ENCODE measurements at regions not wholly inside any gene's neighbourhood (a gene's known extent, or its start where the extent isn't known, plus 50 kb on each side); places are given as distances from the start of the nearest gene placed in this dataset.

DNA sequence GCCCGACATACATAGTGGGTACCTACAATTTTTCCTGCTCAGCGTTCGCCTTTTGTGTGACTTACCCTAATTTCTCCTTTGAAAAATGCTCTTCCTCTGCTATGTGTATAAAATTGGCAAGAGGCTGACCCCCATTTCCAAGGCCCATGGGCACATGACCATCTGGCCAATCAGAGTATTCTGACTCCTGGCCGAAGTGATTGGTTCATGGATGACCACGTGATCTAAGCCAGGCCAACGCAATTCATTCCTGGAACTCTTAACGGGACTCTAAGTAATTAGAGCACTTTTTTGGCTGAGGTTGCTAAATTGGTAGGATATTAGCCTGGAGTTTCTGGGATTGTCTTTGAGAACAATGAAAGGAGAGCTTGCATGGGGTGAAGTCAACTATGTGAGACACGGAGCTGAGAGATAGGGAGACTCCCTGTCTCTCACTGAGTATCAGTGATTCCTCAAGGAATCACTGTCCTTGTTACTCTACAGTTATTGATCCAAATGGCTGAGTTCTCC, 110.1 kb upstream of the TBX3 start:
- no peak for DNase-seq (ENCODE audit: low read depth)
- TF ChIP-seq, protein P1, sequence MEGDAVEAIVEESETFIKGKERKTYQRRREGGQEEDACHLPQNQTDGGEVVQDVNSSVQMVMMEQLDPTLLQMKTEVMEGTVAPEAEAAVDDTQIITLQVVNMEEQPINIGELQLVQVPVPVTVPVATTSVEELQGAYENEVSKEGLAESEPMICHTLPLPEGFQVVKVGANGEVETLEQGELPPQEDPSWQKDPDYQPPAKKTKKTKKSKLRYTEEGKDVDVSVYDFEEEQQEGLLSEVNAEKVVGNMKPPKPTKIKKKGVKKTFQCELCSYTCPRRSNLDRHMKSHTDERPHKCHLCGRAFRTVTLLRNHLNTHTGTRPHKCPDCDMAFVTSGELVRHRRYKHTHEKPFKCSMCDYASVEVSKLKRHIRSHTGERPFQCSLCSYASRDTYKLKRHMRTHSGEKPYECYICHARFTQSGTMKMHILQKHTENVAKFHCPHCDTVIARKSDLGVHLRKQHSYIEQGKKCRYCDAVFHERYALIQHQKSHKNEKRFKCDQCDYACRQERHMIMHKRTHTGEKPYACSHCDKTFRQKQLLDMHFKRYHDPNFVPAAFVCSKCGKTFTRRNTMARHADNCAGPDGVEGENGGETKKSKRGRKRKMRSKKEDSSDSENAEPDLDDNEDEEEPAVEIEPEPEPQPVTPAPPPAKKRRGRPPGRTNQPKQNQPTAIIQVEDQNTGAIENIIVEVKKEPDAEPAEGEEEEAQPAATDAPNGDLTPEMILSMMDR (IDR thresholded peaks at IDR 0.05; ENCODE audit: control insufficient read depth, extremely low read depth, insufficient read depth), result no peak
- no peak overlapping the region for H3K4me3 ChIP-seq (ENCODE audit: low read depth, low read length)

DNA sequence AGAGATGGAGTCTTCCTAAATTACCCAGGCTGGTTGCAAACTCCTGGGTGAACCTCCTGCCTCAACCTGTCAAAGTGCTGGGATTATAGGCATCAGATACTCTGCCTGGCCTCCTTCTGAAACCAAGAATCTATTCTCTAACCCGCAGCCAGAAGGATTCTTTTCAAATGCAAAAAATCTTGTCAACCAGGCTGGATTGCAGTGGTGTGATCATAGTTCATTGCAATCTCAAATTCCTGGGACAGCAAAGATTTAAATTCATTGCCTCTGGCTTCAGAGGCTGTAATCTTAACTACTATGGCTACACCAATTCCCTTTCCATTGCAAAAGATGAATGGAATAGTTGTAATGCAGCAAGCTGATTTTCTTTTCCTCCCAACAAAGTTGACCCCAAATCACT, 106.3 kb upstream of the TBX3 start:
- no peak overlapping the region for H3K4me3 ChIP-seq (ENCODE audit: low read depth, low read length)
- DNase-seq (ENCODE audit: low read depth), result no peak
- TF ChIP-seq, protein P1 (IDR thresholded peaks at IDR 0.05; ENCODE audit: control insufficient read depth, extremely low read depth, insufficient read depth), result no peak

DNA sequence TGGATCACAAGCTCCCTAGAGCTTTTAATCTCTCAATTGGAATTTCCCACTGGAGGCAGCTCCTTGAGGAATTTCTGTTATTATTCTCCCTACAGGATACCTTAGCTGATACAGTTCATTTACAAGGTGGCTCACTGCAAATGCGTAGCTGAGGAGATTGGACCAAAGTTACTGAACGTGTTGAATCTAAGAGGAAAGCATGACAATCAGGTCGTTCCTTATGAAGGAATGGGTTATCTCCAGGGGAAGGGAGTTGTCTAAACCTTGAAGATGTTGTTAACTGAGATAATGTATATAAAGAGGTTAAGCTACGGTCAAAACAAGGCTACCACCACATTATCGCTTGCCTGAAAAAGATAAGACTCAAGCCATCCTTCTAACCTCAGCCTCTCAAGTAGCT, 105.8 kb upstream of the TBX3 start:
- no peak overlapping the region for H3K4me3 ChIP-seq (ENCODE audit: low read depth, low read length)
- TF ChIP-seq, protein P1 (IDR thresholded peaks at IDR 0.05; ENCODE audit: control insufficient read depth, extremely low read depth, insufficient read depth), result no peak

DNA sequence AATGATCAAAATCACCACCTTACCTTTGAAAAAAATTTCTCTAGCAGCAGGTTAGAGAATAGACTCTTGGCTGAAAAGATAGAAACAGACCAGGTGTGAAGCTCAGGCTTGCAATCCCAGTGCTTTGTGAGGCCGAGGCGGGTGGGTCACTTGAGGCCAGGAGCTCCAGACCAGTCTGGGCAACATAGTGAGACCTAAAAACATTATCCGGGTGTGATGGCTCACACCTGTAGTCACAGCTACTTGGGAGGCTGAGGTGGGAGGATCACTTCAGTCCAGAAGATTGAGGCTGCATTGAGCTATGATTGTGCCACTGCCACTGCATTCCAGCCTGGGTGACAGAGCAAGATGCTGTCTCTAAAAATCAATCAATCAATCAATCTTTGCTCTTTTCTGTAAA, 105.3 kb upstream of the TBX3 start:
- no peak for DNase-seq (ENCODE audit: low read depth)
- TF ChIP-seq, protein P1 (IDR thresholded peaks at IDR 0.05; ENCODE audit: control insufficient read depth, extremely low read depth, insufficient read depth), result no peak
- H3K4me3 ChIP-seq (ENCODE audit: low read depth, low read length), result no peak overlapping the region

More for the DNA sequence above, 105.8 kb upstream of the TBX3 start:
- no peak for DNase-seq (ENCODE audit: low read depth)

DNA sequence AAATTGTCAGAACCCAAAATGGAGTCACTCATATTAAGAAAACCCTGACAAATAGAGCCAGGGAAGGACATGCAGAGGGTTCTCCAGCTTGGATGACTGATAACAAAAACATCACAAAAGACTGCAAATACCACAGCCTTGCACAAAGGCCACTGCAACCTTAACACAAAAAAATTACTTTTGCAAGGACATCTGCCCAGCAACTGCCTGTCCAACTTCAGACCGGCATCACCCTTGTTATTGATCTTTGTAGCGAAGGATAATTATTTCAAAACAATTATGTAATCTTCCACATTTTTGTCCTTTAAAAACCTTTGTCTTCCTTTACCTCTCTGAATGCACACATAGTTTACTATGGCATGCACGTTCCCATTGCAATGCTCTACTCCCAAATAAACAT, 100.6 kb upstream of the TBX3 start:
- H3K4me3 ChIP-seq (ENCODE audit: low read depth, low read length), result no peak overlapping the region
- TF ChIP-seq, protein P1 (IDR thresholded peaks at IDR 0.05; ENCODE audit: control insufficient read depth, extremely low read depth, insufficient read depth), result no peak
- no peak for DNase-seq (ENCODE audit: low read depth)

DNA sequence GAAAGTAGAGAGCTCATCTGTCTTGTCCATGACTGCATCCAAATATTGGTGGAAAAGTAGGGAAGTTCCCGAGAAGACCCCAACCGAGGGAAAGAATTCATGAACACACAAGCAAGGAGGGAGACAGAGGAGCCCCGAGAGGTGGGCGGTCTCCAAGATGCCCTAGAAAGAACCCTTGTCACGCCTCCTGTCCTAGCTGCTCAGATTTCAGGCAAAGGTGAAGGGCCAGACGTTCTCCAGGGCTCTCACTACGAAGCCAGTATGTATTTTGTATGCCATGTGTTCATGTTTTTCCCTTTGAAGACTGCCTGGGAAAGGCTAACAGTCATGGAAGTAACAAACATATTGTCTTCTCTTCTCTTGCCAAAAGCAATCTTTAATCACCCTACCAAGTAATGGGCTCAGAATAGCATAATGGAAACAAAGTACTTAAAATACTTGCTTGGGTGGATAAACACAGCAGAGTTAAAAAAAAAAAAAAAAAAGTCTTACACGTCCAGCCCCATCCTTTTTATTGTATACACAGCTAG, 99.2 kb upstream of the TBX3 start:
- H3K4me3 ChIP-seq (ENCODE audit: low read depth, low read length), result no peak overlapping the region
- TF ChIP-seq, protein P1 (IDR thresholded peaks at IDR 0.05; ENCODE audit: control insufficient read depth, extremely low read depth, insufficient read depth), result no peak
- DNase-seq (ENCODE audit: low read depth), result no peak

DNA sequence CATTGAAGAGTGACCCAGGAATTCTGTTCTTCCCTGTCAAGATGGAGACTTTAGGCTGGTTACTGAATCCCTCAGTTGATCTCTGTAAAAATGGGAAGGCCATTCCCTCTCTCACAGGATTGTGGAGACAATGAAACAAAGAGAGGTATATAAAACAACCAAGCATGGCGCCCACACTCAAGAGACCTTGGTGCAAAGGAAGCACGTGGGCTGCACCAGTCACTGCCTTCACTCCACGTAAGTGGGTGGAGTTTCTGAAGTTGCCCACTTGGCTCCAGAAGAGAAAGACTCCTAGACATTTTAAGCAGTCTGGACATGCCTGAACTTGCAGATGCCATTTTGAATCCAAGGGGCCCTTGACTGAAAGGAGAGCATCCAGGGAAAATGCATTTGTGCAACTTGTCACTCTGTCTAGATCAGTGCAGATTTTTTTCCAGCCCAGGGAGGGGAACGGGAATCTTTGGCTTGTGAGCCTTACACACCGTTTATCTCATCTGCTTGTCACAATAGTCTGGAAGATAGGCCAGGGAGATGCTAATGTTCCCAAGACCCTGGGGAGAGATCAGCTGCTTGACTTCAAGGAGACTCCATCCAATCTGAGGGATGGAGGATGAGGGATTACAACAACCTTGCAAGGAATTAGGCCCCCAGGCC, 96.9 kb upstream of the TBX3 start:
- TF ChIP-seq, protein P1 (IDR thresholded peaks at IDR 0.05; ENCODE audit: control insufficient read depth, extremely low read depth, insufficient read depth), result no peak
- no peak for DNase-seq (ENCODE audit: low read depth)
- H3K4me3 ChIP-seq (ENCODE audit: low read depth, low read length), result no peak overlapping the region
